Fibroblast of villous mesenchyme (primary cell): ENCODE measurements at regions not wholly inside any gene's neighbourhood (a gene's known extent, or its start where the extent isn't known, plus 50 kb on each side); places are given as distances from the start of the nearest gene placed in this dataset.
A peak's percentile ranks its signal among the peaks of the same experiment; 100 is the strongest.

Experiments used
- DNase-seq: peaks from one replicate; pipeline ENCODE4 v3.0.0-alpha.2; 2010; ENCODE audit warnings: low read depth
- H3K4me3 ChIP-seq: 2 replicates; pipeline ENCODE4 v1.5.1; 2011; ENCODE audit warnings: low read depth, mild to moderate bottlenecking, low read length
- CTCF ChIP-seq: IDR thresholded peaks from 2 replicates; pipeline ENCODE4 v1.5.1; 2012; ENCODE audit warnings: low read depth, mild to moderate bottlenecking, low read length; ENCODE audit not compliant: insufficient read depth

- no peak for TF ChIP-seq CTCF
- H3K4me3 ChIP-seq = no peak overlapping the region
- no peak for DNase-seq
Measured at GRCh38 chr6:170177772-170178560, 112.9 kb downstream of the DLL1 start.

GRCh38 chr6:170176898-170177771 lies 113.7 kb downstream of the DLL1 start:
- TF ChIP-seq CTCF = no peak
- no peak overlapping the region for H3K4me3 ChIP-seq
- DNase-seq = no peak

GRCh38 chr6:170176136-170176897 lies 114.6 kb downstream of the DLL1 start:
- no peak for TF ChIP-seq CTCF
- no peak overlapping the region for H3K4me3 ChIP-seq
- peak; percentile 5 for DNase-seq

- no peak overlapping the region for H3K4me3 ChIP-seq
- TF ChIP-seq CTCF = no peak
- DNase-seq = no peak
Measured at GRCh38 chr6:170175644-170176135, 115.2 kb downstream of the DLL1 start.

- H3K4me3 ChIP-seq = no peak overlapping the region
- TF ChIP-seq CTCF = no peak
- DNase-seq = no peak
Measured at GRCh38 chr6:170174771-170175643, 115.9 kb downstream of the DLL1 start.
